H9 (cell line): ENCODE measurements at regions not wholly inside any gene's neighbourhood (a gene's known extent, or its start where the extent isn't known, plus 50 kb on each side); places are given as distances from the start of the nearest gene placed in this dataset.

Experiments
- DNase-seq: peaks from one replicate; pipeline ENCODE4 v3.0.0-alpha.2; 2017
- H2AFZ ChIP-seq: one replicate; pipeline ENCODE4 v1.6.1; 2013; ENCODE audit warnings: mild to moderate bottlenecking, low read length, control low read depth, moderate library complexity
- H2AK5ac ChIP-seq: 2 replicates; pipeline ENCODE4 v1.6.1; 2013; ENCODE audit warnings: low read length, control low read depth, mixed read lengths; ENCODE audit not compliant: insufficient read length
- H2BK120ac ChIP-seq: one replicate; pipeline ENCODE4 v1.6.1; 2013; ENCODE audit warnings: low read depth, mild to moderate bottlenecking, low read length, control low read depth, inconsistent platforms; ENCODE audit not compliant: poor library complexity, severe bottlenecking
- H2BK12ac ChIP-seq: 2 replicates; pipeline ENCODE4 v1.6.1; 2013; ENCODE audit warnings: low read length, control low read depth, mixed read lengths, low read depth; ENCODE audit not compliant: insufficient read length
- H2BK15ac ChIP-seq: 2 replicates; pipeline ENCODE4 v1.6.1; 2013; ENCODE audit warnings: low read depth, low read length, control low read depth
- H2BK20ac ChIP-seq: one replicate; pipeline ENCODE4 v1.6.1; 2013; ENCODE audit warnings: low read depth, mild to moderate bottlenecking, low read length, control low read depth, inconsistent platforms; ENCODE audit not compliant: poor library complexity, severe bottlenecking
- H2BK5ac ChIP-seq: 2 replicates; pipeline ENCODE4 v1.6.1; 2013; ENCODE audit warnings: low read length, control low read depth, mixed read lengths; ENCODE audit not compliant: insufficient read length
- H3K14ac ChIP-seq: 2 replicates; pipeline ENCODE4 v1.6.1; 2013; ENCODE audit warnings: low read length, control low read depth; ENCODE audit not compliant: insufficient read depth
- H3K18ac ChIP-seq: 2 replicates; pipeline ENCODE4 v1.6.1; 2013; ENCODE audit warnings: low read depth, mild to moderate bottlenecking, mixed read lengths, low read length, control low read depth; ENCODE audit not compliant: insufficient read length
- H3K23ac ChIP-seq: 2 replicates; pipeline ENCODE4 v1.6.1; 2013; ENCODE audit warnings: low read length, control low read depth, mixed read lengths, low read depth; ENCODE audit not compliant: insufficient read length
- H3K23me2 ChIP-seq: 2 replicates; pipeline ENCODE4 v1.6.1; 2013; ENCODE audit warnings: low read depth, mild to moderate bottlenecking, mixed read lengths, low read length, control low read depth; ENCODE audit not compliant: insufficient read length, poor library complexity, severe bottlenecking
- H3K27ac ChIP-seq: 2 replicates; pipeline ENCODE4 v1.5.1; 2013; ENCODE audit warnings: low read length, control low read depth, mixed read lengths, low read depth; ENCODE audit not compliant: insufficient read length
- H3K27me3 ChIP-seq: 2 replicates; pipeline ENCODE4 v1.6.1; 2013; ENCODE audit warnings: low read length, control low read depth, inconsistent platforms; ENCODE audit not compliant: insufficient read depth
- H3K4ac ChIP-seq: 2 replicates; pipeline ENCODE4 v1.6.1; 2013; ENCODE audit warnings: low read depth, mild to moderate bottlenecking, control low read depth, inconsistent platforms, low read length, moderate library complexity
- H3K4me1 ChIP-seq: 2 replicates; pipeline ENCODE4 v1.6.1; 2013; ENCODE audit warnings: low read length, control low read depth, inconsistent platforms; ENCODE audit not compliant: insufficient read depth
- H3K4me2 ChIP-seq: 2 replicates; pipeline ENCODE4 v1.6.1; 2013; ENCODE audit warnings: low read length, control low read depth, mixed read lengths; ENCODE audit not compliant: insufficient read length, insufficient read depth
- H3K56ac ChIP-seq: 2 replicates; pipeline ENCODE4 v1.6.1; 2013; ENCODE audit warnings: low read depth, mild to moderate bottlenecking, mixed read lengths, low read length, control low read depth; ENCODE audit not compliant: insufficient read length
- H3K79me1 ChIP-seq: 2 replicates; pipeline ENCODE4 v1.6.1; 2013; ENCODE audit warnings: low read depth, mild to moderate bottlenecking, moderate library complexity, low read length, control low read depth, inconsistent platforms; ENCODE audit not compliant: insufficient read depth, poor library complexity, severe bottlenecking
- H3K79me2 ChIP-seq: 2 replicates; pipeline ENCODE4 v1.6.1; 2013; ENCODE audit warnings: low read length, control low read depth, inconsistent platforms; ENCODE audit not compliant: insufficient read depth
- H3K9ac ChIP-seq: 2 replicates; pipeline ENCODE4 v1.6.1; 2013; ENCODE audit warnings: low read length, control low read depth, mixed read lengths; ENCODE audit not compliant: insufficient read length; ENCODE audit errors: extremely low read depth
- H3K9me3 ChIP-seq: one replicate; pipeline ENCODE4 v1.6.1; 2013; ENCODE audit warnings: low read depth, low read length, inconsistent platforms; ENCODE audit not compliant: control insufficient read depth
- H3T11ph ChIP-seq: one replicate; pipeline ENCODE4 v1.6.1; 2013; ENCODE audit warnings: mild to moderate bottlenecking, low read length, control low read depth, inconsistent platforms
- H4K20me1 ChIP-seq: one replicate; pipeline ENCODE4 v1.6.1; 2013; ENCODE audit not compliant: control insufficient read depth, insufficient read length, insufficient read depth
- H4K5ac ChIP-seq: 2 replicates; pipeline ENCODE4 v1.6.1; 2013; ENCODE audit warnings: low read depth, mild to moderate bottlenecking, mixed read lengths, low read length, control low read depth; ENCODE audit not compliant: insufficient read length
- H4K8ac ChIP-seq: replicated peaks from 2 replicates; pipeline ENCODE4 v1.6.1; 2013; ENCODE audit warnings: low read length, control low read depth, mixed read lengths, low read depth; ENCODE audit not compliant: insufficient read length
- H4K91ac ChIP-seq: 2 replicates; pipeline ENCODE4 v1.6.1; 2013; ENCODE audit warnings: low read depth, mild to moderate bottlenecking, moderate library complexity, mixed read lengths, low read length, control low read depth; ENCODE audit not compliant: insufficient read length
- H3K27ac Mint-ChIP-seq, 3 experiments: 2 replicates in 2 of 3; 3 replicates in 1 of 3; pipeline ENCODE4 v1.8.0; 2020 to 2021; ENCODE audit warnings: mixed read lengths in 3 of 3, mild to moderate bottlenecking in 1 of 3, moderate library complexity in 1 of 3
- H3K27me3 Mint-ChIP-seq: 2 replicates; pipeline ENCODE4 v1.8.0; 2021; ENCODE audit warnings: low read depth, mild to moderate bottlenecking, moderate library complexity, mixed read lengths
- H3K36me3 Mint-ChIP-seq, 3 experiments: 2 replicates in 2 of 3; 3 replicates in 1 of 3; pipeline ENCODE4 v1.8.0; 2020 to 2021; ENCODE audit warnings: low read depth in 3 of 3, mixed read lengths in 3 of 3; ENCODE audit not compliant: insufficient read depth in 1 of 3
- H3K4me1 Mint-ChIP-seq, 2 experiments: 2 replicates each; pipeline ENCODE4 v1.8.0; 2020; ENCODE audit warnings: mixed read lengths in 2 of 2
- H3K4me3 Mint-ChIP-seq, 2 experiments: 2 replicates in 1 of 2; 3 replicates in 1 of 2; pipeline ENCODE4 v1.8.0; 2020 to 2021; ENCODE audit warnings: mild to moderate bottlenecking in 2 of 2, mixed read lengths in 2 of 2, moderate library complexity in 1 of 2
- H3K9me3 Mint-ChIP-seq, 2 experiments: 2 replicates in 1 of 2; 3 replicates in 1 of 2; pipeline ENCODE4 v1.8.0; 2020; ENCODE audit warnings: mild to moderate bottlenecking in 2 of 2, mixed read lengths in 2 of 2, moderate library complexity in 1 of 2
- CTCF ChIP-seq: fragments of 200-600 bp; sonication (generic); conservative IDR thresholded peaks from 3 replicates; pipeline ENCODE4 v1.8.0; 2021; ENCODE audit warnings: antibody characterized with exemption, mild to moderate bottlenecking
- WGBS: extraction: QIAGEN DNeasy Blood & Tissue Kit; methylation state at CpG from one replicate; pipeline ENCODE4 v1.1.7; 2013; ENCODE audit warnings: missing lambda C conversion rate, low lambda C conversion rate, mixed read lengths; ENCODE audit not compliant: insufficient read length; ENCODE audit errors: extremely low coverage; 5-methylcytosine and 5-hydroxymethylcytosine counted together

DNA sequence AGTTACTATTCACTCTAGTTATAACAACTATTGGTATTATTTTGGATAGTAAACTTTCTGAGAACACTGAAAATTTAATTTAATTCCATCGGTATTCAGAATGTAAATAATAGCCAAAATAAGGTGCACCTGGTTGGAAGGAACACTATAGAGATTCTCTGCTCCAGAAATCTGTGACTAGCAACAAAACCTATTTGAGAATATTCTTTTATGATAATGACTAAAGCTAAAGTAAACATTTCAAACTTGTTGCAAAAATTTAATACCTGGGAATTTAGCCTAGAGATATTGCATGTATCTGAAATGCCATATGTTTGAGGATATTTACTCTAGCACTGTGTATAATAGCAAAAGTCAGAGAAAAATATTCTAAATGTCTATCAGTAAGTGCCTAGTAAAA, 144.1 kb downstream of the PLK2 start:
- DNase-seq: no peak
- no peak overlapping the region for H3K9ac ChIP-seq
- H3K14ac ChIP-seq: no peak overlapping the region
- no peak overlapping the region for H2BK5ac ChIP-seq
- H3K56ac ChIP-seq: no peak overlapping the region
- H3K4me2 ChIP-seq: no peak overlapping the region
- H4K91ac ChIP-seq: no peak overlapping the region
- no peak overlapping the region for H3K4me3 Mint-ChIP-seq
- no peaks in the 10 kb centered on the region for H3K4me1 Mint-ChIP-seq
- no peaks in the 10 kb centered on the region for H4K20me1 ChIP-seq
- no peaks in the 10 kb centered on the region for H3K79me1 ChIP-seq
- TF ChIP-seq CTCF: no peak
- H3K27me3 ChIP-seq: no peaks in the 10 kb centered on the region
- no peak overlapping the region for H2BK15ac ChIP-seq
- H2BK12ac ChIP-seq: no peak overlapping the region
- no CpG with 5 or more reads among the region's 1 CpG for WGBS
- no peak overlapping the region for H3K27ac ChIP-seq
- no peaks in the 10 kb centered on the region for H3K9me3 Mint-ChIP-seq
- H2BK20ac ChIP-seq: no peak overlapping the region
- H3K27ac Mint-ChIP-seq: no peak overlapping the region
- no peak overlapping the region for H3K18ac ChIP-seq
- H4K8ac ChIP-seq: no peak overlapping the region
- no peaks in the 10 kb centered on the region for H3K27me3 Mint-ChIP-seq
- no peaks in the 10 kb centered on the region for H3K79me2 ChIP-seq
- H3K4me1 ChIP-seq: 0 out of 2 replicates have a peak, but pooled peaks cover 1% of the 10 kb centered on the region
- H2BK120ac ChIP-seq: no peak overlapping the region
- H2AK5ac ChIP-seq: no peak overlapping the region
- no peaks in the 10 kb centered on the region for H3K36me3 Mint-ChIP-seq
- no peaks in the 10 kb centered on the region for H3K23me2 ChIP-seq
- no peak overlapping the region for H3T11ph ChIP-seq
- no peak overlapping the region for H4K5ac ChIP-seq
- no peak overlapping the region for H3K4ac ChIP-seq
- no peaks in the 10 kb centered on the region for H3K9me3 ChIP-seq
- H3K23ac ChIP-seq: no peak overlapping the region
- no peak overlapping the region for H2AFZ ChIP-seq
